Keratinocyte (primary cell): ENCODE measurements at regions not wholly inside any gene's neighbourhood (a gene's known extent, or its start where the extent isn't known, plus 50 kb on each side); places are given as distances from the start of the nearest gene placed in this dataset.

Source experiments
- CTCF ChIP-seq, 3 experiments: IDR thresholded peaks in 1 of 3; conservative IDR thresholded peaks in 1 of 3; optimal IDR thresholded peaks in 1 of 3; 2 replicates in 2 of 3; 3 replicates in 1 of 3; pipeline versions ENCODE3 to v1.5.1; 2011; ENCODE audit warnings: low read length in 3 of 3, mild to moderate bottlenecking in 3 of 3, moderate library complexity in 2 of 3, control low read depth in 1 of 3, inconsistent platforms in 1 of 3; ENCODE audit not compliant: insufficient read depth in 2 of 3; ENCODE audit errors: extremely low read depth in 1 of 3
- EZH2 ChIP-seq: IDR thresholded peaks from one replicate; pipeline ENCODE4 v1.6.1; 2012; ENCODE audit warnings: inconsistent platforms, mild to moderate bottlenecking, low read length, moderate library complexity

GRCh38 chr10:6863381-6863780 is 283.3 kb upstream of the PRKCQ start:
- no peak for TF ChIP-seq CTCF (optimal IDR thresholded peaks at IDR 0.05 in 1 of 3, IDR thresholded peaks at IDR 0.05 in 1 of 3, conservative IDR thresholded peaks at IDR 0.05 in 1 of 3; ENCODE audit: extremely low read depth in 1 of 3, insufficient read depth in 2 of 3, low read length in 3 of 3)
- TF ChIP-seq EZH2 = no peak
